Ovary (tissue), 3 donors: ENCODE measurements at regions not wholly inside any gene's neighbourhood (a gene's known extent, or its start where the extent isn't known, plus 50 kb on each side); places are given as distances from the start of the nearest gene placed in this dataset.
"Not testable (repeated sequence)": the region's sequence is repeated elsewhere in the genome, so short reads cannot be mapped to it uniquely, and the experiment has no call there.

Source experiments
- CTCF ChIP-seq, 3 donors: fragments of 450-650 bp in 2 of 3; fragments of 200-600 bp in 1 of 3; IDR thresholded peaks; one replicate each; pipeline versions ENCODE4 v1.5.1 to v1.8.0; 2016 to 2022; ENCODE audit warnings: antibody characterized with exemption in 3 of 3, mild to moderate bottlenecking in 1 of 3
- EP300 ChIP-seq: sonication (generic); formaldehyde crosslinking; IDR thresholded peaks from one replicate; pipeline ENCODE4 v1.6.1; 2017; ENCODE audit warnings: antibody characterized with exemption
- POLR2A ChIP-seq: fragments of 450-650 bp; IDR thresholded peaks from one replicate; pipeline ENCODE4 v1.6.1; 2017; ENCODE audit warnings: antibody characterized with exemption, mild to moderate bottlenecking, moderate library complexity
- donor health status: DM: no; HTN: no; CAD: no.

GRCh38 chr7:150049012-150049655 is 175.4 kb downstream of the ATP6V0E2 start:
- TF ChIP-seq EP300; CTCF (IDR thresholded peaks at IDR 0.05); POLR2A: not testable (repeated sequence)
